Fibroblast of lung (primary cell): ENCODE measurements at regions not wholly inside any gene's neighbourhood (a gene's known extent, or its start where the extent isn't known, plus 50 kb on each side); places are given as distances from the start of the nearest gene placed in this dataset.

ENCODE experiments used
- DNase-seq, 2 donors: peaks; one replicate each; pipeline versions ENCODE4 v3.0.0 to v3.0.0-alpha.2; 2010; ENCODE audit warnings: low read depth in 2 of 2
- H2AFZ ChIP-seq: 2 replicates; pipeline ENCODE4 v1.5.1; 2012; ENCODE audit warnings: low read length, control low read depth, inconsistent platforms
- H3K27ac ChIP-seq: 2 replicates; pipeline ENCODE4 v1.5.1; 2011; ENCODE audit warnings: low read length, control low read depth; ENCODE audit not compliant: insufficient read depth
- H3K27me3 ChIP-seq: 2 replicates; pipeline ENCODE4 v1.5.1; 2011; ENCODE audit warnings: mild to moderate bottlenecking, low read length; ENCODE audit not compliant: control insufficient read depth, insufficient read depth
- H3K36me3 ChIP-seq: 2 replicates; pipeline ENCODE4 v1.5.1; 2011; ENCODE audit warnings: low read length; ENCODE audit not compliant: control insufficient read depth, insufficient read depth
- H3K4me1 ChIP-seq: 2 replicates; pipeline ENCODE4 v1.5.1; 2011; ENCODE audit warnings: low read length; ENCODE audit not compliant: control insufficient read depth, insufficient read depth; ENCODE audit errors: extremely low read depth
- H3K4me2 ChIP-seq: 2 replicates; pipeline ENCODE4 v1.5.1; 2011; ENCODE audit warnings: low read length, control low read depth; ENCODE audit not compliant: insufficient read depth; ENCODE audit errors: extremely low read depth
- H3K4me3 ChIP-seq, 4 experiments: fragments of 200-600 bp in 1 of 4; sonication (generic) in 1 of 4; replicated peaks in 1 of 4; 2 replicates each; pipeline ENCODE4 v1.5.1; 2011 to 2016; ENCODE audit warnings: low read length in 4 of 4, low read depth in 3 of 4, mild to moderate bottlenecking in 3 of 4, control low read depth in 2 of 4, inconsistent platforms in 1 of 4, mixed read lengths in 1 of 4; ENCODE audit not compliant: insufficient read depth in 1 of 4; ENCODE audit errors: control extremely low read depth in 1 of 4
- H3K79me2 ChIP-seq: 2 replicates; pipeline ENCODE4 v1.5.1; 2012; ENCODE audit warnings: mild to moderate bottlenecking, low read length, inconsistent platforms; ENCODE audit not compliant: control insufficient read depth, insufficient read depth
- H3K9ac ChIP-seq: 2 replicates; pipeline ENCODE4 v1.5.1; 2011; ENCODE audit warnings: mild to moderate bottlenecking, low read length, control low read depth; ENCODE audit not compliant: insufficient read depth
- H3K9me3 ChIP-seq: 2 replicates; pipeline ENCODE4 v1.5.1; 2012; ENCODE audit warnings: low read depth, low read length; ENCODE audit not compliant: control insufficient read depth, insufficient read depth
- H4K20me1 ChIP-seq: 2 replicates; pipeline ENCODE4 v1.5.1; 2011; ENCODE audit warnings: low read length; ENCODE audit not compliant: control insufficient read depth, insufficient read depth; ENCODE audit errors: extremely low read depth
- CTCF ChIP-seq, 2 donors: IDR thresholded peaks in 1 of 2; conservative IDR thresholded peaks in 1 of 2; 1 replicate in 1 of 2; 2 replicates in 1 of 2; pipeline ENCODE4 v1.5.1; 2011 to 2012; ENCODE audit warnings: low read length in 2 of 2, control low read depth in 1 of 2, inconsistent platforms in 1 of 2, low read depth in 1 of 2, mild to moderate bottlenecking in 1 of 2
- EZH2 ChIP-seq: IDR thresholded peaks from 2 replicates; pipeline ENCODE4 v1.5.1; 2012; ENCODE audit warnings: low read length, control low read depth, mild to moderate bottlenecking; ENCODE audit errors: missing control alignments

- TF ChIP-seq CTCF (conservative IDR thresholded peaks at IDR 0.05 in 1 of 2, IDR thresholded peaks at IDR 0.05 in 1 of 2; ENCODE audit: low read depth in 1 of 2, low read length in 2 of 2) (no peak), EZH2 (no peak)
- no peaks in the 10 kb centered on the region for H3K79me2 ChIP-seq
- H3K4me3 ChIP-seq: no peak overlapping the region
- peak in 1 of 2 donors; percentile 16 for DNase-seq
- no peaks in the 10 kb centered on the region for H3K9me3 ChIP-seq
- H3K4me1 ChIP-seq: no peaks in the 10 kb centered on the region
- no peak overlapping the region for H2AFZ ChIP-seq
- H3K4me2 ChIP-seq: no peak overlapping the region
- H4K20me1 ChIP-seq: no peaks in the 10 kb centered on the region
- no peak overlapping the region for H3K9ac ChIP-seq
- H3K27ac ChIP-seq: no peak overlapping the region
- H3K36me3 ChIP-seq: no peaks in the 10 kb centered on the region
- no peaks in the 10 kb centered on the region for H3K27me3 ChIP-seq
Observed at GRCh38 chrY:7555006-7555405, 643.5 kb upstream of the AMELY start.

- no peak for TF ChIP-seq CTCF (conservative IDR thresholded peaks at IDR 0.05 in 1 of 2, IDR thresholded peaks at IDR 0.05 in 1 of 2; ENCODE audit: low read depth in 1 of 2, low read length in 2 of 2)
- Histone ChIP-seq H3K9ac (no peak overlapping the region), H3K79me2 (no peaks in the 10 kb centered on the region), H3K4me1 (no peaks in the 10 kb centered on the region), H2AFZ (no peak overlapping the region), H3K27me3 (no peaks in the 10 kb centered on the region), H3K27ac (no peak overlapping the region), H4K20me1 (no peaks in the 10 kb centered on the region), H3K4me3 (no peak overlapping the region), H3K4me2 (no peak overlapping the region), H3K36me3 (no peaks in the 10 kb centered on the region), H3K9me3 (no peaks in the 10 kb centered on the region)
- no peak for DNase-seq
Observed at GRCh38 chrY:7545060-7545459, 633.5 kb upstream of the AMELY start.

- no peak overlapping the region for H2AFZ ChIP-seq
- H3K79me2 ChIP-seq: no peaks in the 10 kb centered on the region
- H4K20me1 ChIP-seq: no peaks in the 10 kb centered on the region
- H3K36me3 ChIP-seq: no peaks in the 10 kb centered on the region
- peak in 1 of 2 donors; percentile 27 for DNase-seq
- H3K27ac ChIP-seq: no peak overlapping the region
- H3K9ac ChIP-seq: no peak overlapping the region
- no peak overlapping the region for H3K4me3 ChIP-seq
- TF ChIP-seq EZH2 (no peak), CTCF (conservative IDR thresholded peaks at IDR 0.05 in 1 of 2, IDR thresholded peaks at IDR 0.05 in 1 of 2; ENCODE audit: low read depth in 1 of 2, low read length in 2 of 2) (no peak)
- no peaks in the 10 kb centered on the region for H3K9me3 ChIP-seq
- H3K27me3 ChIP-seq: no peaks in the 10 kb centered on the region
- H3K4me1 ChIP-seq: no peaks in the 10 kb centered on the region
- no peak overlapping the region for H3K4me2 ChIP-seq
Observed at GRCh38 chrY:7544172-7544770, 632.7 kb upstream of the AMELY start.
